ENCODE measurements at regions not wholly inside any gene's neighbourhood (a gene's known extent, or its start where the extent isn't known, plus 50 kb on each side); places are given as distances from the start of the nearest gene placed in this dataset.

DNA sequence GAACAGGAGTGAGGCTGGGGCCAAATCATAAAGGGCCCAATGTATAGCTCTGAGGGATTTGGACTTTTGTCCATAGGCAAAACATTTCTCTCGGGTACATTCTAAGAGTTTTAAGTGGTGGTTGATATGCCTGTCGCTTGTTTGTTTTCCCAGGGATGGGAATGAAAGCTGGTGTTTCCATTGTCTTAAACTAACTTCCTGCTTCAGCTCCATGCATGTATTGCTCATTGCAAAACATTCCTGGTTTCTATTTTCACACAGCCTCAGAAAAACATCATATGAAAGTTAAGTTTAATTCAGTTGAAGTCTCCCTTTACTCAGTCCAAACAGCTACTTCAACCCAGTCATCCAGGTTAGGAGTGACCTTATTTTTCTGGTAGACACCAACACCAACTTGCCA is 235.0 kb downstream of the ACTL7B start:
- no TSS peak for BruUV-seq (replicated peaks)
- TF ChIP-seq, protein P1, sequence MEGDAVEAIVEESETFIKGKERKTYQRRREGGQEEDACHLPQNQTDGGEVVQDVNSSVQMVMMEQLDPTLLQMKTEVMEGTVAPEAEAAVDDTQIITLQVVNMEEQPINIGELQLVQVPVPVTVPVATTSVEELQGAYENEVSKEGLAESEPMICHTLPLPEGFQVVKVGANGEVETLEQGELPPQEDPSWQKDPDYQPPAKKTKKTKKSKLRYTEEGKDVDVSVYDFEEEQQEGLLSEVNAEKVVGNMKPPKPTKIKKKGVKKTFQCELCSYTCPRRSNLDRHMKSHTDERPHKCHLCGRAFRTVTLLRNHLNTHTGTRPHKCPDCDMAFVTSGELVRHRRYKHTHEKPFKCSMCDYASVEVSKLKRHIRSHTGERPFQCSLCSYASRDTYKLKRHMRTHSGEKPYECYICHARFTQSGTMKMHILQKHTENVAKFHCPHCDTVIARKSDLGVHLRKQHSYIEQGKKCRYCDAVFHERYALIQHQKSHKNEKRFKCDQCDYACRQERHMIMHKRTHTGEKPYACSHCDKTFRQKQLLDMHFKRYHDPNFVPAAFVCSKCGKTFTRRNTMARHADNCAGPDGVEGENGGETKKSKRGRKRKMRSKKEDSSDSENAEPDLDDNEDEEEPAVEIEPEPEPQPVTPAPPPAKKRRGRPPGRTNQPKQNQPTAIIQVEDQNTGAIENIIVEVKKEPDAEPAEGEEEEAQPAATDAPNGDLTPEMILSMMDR (IDR thresholded peaks at IDR 0.05; ENCODE audit: insufficient read depth in 1 of 2, low read depth in 1 of 2, low read length in 1 of 2, severe bottlenecking in 1 of 2, unreplicated experiment in 1 of 2) = no peak
- CTCF ChIA-PET = no interaction called here
- POLR2A ChIA-PET = no interaction called here
- no peaks in the 10 kb centered on the region for H3K36me3 ChIP-seq (ENCODE audit: control insufficient read depth, insufficient read depth, low read length)
- no peak overlapping the region for H3K4me3 ChIP-seq (ENCODE audit: low read depth, low read length)
- Mint-ChIP-seq H3K27ac (ENCODE audit: unreplicated experiment) (no peak overlapping the region), H3K4me3 (ENCODE audit: unreplicated experiment) (no peak overlapping the region), H3K4me1 (ENCODE audit: low read depth, unreplicated experiment) (peaks cover 6% of the 10 kb centered on the region), H3K9me3 (ENCODE audit: unreplicated experiment) (no peaks in the 10 kb centered on the region), H3K36me3 (ENCODE audit: insufficient read depth, unreplicated experiment) (no peaks in the 10 kb centered on the region), H3K27me3 (ENCODE audit: insufficient read depth, unreplicated experiment) (no peaks in the 10 kb centered on the region)
- DNase-seq = no peak
- H3K9me3 ChIP-seq = no peaks in the 10 kb centered on the region
- intact Hi-C loops (cut with micrococcal nuclease; ENCODE audit: unreplicated experiment) = no loop called here
- H3K4me1 ChIP-seq = no peaks in the 10 kb centered on the region
- H3K27me3 ChIP-seq (replicated peaks; ENCODE audit: control insufficient read depth, insufficient read depth, low read length) = no peaks in the 10 kb centered on the region

DNA sequence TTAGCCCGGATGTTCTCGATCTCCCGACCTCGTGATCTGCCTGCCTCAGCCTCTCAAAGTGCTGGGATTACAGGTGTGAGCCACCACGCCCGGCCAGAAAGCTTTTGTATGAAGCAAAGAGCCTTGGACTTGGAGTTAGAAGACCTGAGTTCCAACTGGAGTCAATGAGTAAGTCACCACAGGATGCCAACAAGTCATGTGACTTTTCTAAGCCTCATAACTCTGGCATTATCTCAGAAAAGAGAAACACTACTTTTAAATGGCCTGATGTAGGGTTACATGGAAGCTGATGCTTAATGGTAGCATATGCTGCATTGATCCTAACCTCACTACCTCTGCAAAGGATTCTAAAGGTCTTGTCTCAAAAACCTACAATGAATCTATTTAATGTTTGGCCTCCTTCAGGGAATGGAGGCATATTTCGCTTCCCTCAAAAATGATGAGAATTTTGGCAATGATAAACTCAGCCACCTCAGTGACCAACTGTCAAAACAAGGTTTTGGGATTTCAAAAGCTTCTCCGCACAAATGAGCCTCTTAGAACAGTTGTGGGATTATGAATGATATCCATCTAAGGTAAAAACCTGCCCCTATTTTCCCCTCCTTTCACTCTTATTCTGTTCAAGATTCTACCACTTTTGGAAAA is 236.8 kb downstream of the ACTL7B start:
- Histone ChIP-seq H3K36me3 (ENCODE audit: control insufficient read depth, insufficient read depth, low read length) (no peaks in the 10 kb centered on the region), H3K4me3 (ENCODE audit: low read depth, low read length) (no peak overlapping the region), H3K9me3 (no peaks in the 10 kb centered on the region), H3K27me3 (replicated peaks; ENCODE audit: control insufficient read depth, insufficient read depth, low read length) (no peaks in the 10 kb centered on the region), H3K4me1 (no peaks in the 10 kb centered on the region)
- TF ChIP-seq, protein P1 (IDR thresholded peaks at IDR 0.05; ENCODE audit: insufficient read depth in 1 of 2, low read depth in 1 of 2, low read length in 1 of 2, severe bottlenecking in 1 of 2, unreplicated experiment in 1 of 2) = no peak
- Mint-ChIP-seq H3K4me1 (ENCODE audit: low read depth, unreplicated experiment) (peaks cover 10% of the 10 kb centered on the region), H3K36me3 (ENCODE audit: insufficient read depth, unreplicated experiment) (no peaks in the 10 kb centered on the region), H3K27me3 (ENCODE audit: insufficient read depth, unreplicated experiment) (no peaks in the 10 kb centered on the region), H3K9me3 (ENCODE audit: unreplicated experiment) (no peaks in the 10 kb centered on the region), H3K4me3 (ENCODE audit: unreplicated experiment) (no peak overlapping the region), H3K27ac (ENCODE audit: unreplicated experiment) (no peak overlapping the region)
- no peak for DNase-seq
- POLR2A ChIA-PET = no interaction called here
- intact Hi-C loops (cut with micrococcal nuclease; ENCODE audit: unreplicated experiment) = no loop called here
- CTCF ChIA-PET = no interaction called here
- BruUV-seq (replicated peaks) = no TSS peak

DNA sequence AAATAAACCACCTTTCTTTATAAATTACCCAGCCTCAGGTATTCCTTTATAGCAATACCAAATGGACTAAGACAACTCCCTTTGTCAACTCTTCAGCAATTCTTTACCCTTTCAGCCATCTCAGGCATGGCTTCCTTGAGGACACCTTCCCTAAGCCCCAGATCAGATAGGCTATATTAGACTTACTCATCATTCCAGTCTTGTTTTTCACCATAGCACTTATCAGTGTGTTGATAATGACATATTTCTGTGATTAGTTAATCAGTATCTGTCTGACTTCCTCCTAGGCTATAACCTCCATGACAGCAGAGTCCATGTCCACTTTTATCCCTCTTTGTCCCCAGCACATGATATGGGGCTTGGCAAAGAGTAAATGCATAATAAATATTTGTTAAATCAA is 238.1 kb downstream of the ACTL7B start:
- no peaks in the 10 kb centered on the region for H3K9me3 Mint-ChIP-seq (ENCODE audit: unreplicated experiment)
- H3K9me3 ChIP-seq = no peaks in the 10 kb centered on the region
- H3K4me3 Mint-ChIP-seq (ENCODE audit: unreplicated experiment) = no peak overlapping the region
- intact Hi-C loops (cut with micrococcal nuclease; ENCODE audit: unreplicated experiment) = no loop called here
- ChIA-PET CTCF (no interaction called here), POLR2A (no interaction called here)
- no peak overlapping the region for H3K4me3 ChIP-seq (ENCODE audit: low read depth, low read length)
- no peaks in the 10 kb centered on the region for H3K4me1 ChIP-seq
- no peaks in the 10 kb centered on the region for H3K36me3 Mint-ChIP-seq (ENCODE audit: insufficient read depth, unreplicated experiment)
- no peaks in the 10 kb centered on the region for H3K27me3 ChIP-seq (replicated peaks; ENCODE audit: control insufficient read depth, insufficient read depth, low read length)
- H3K36me3 ChIP-seq (ENCODE audit: control insufficient read depth, insufficient read depth, low read length) = no peaks in the 10 kb centered on the region
- H3K4me1 Mint-ChIP-seq (ENCODE audit: low read depth, unreplicated experiment) = peaks cover 10% of the 10 kb centered on the region
- H3K27me3 Mint-ChIP-seq (ENCODE audit: insufficient read depth, unreplicated experiment) = no peaks in the 10 kb centered on the region
- TF ChIP-seq, protein P1 (IDR thresholded peaks at IDR 0.05; ENCODE audit: insufficient read depth in 1 of 2, low read depth in 1 of 2, low read length in 1 of 2, severe bottlenecking in 1 of 2, unreplicated experiment in 1 of 2) = no peak
- DNase-seq = no peak
- no peak overlapping the region for H3K27ac Mint-ChIP-seq (ENCODE audit: unreplicated experiment)
- no TSS peak for BruUV-seq (replicated peaks)

Data from Caco-2 (cell line).